Body of pancreas (tissue), 4 donors: ENCODE measurements at regions not wholly inside any gene's neighbourhood (a gene's known extent, or its start where the extent isn't known, plus 50 kb on each side); places are given as distances from the start of the nearest gene placed in this dataset.

ENCODE experiments used
- POLR2A ChIP-seq, 3 donors: fragments of 450-650 bp; IDR thresholded peaks; one replicate each; pipeline ENCODE4 v1.6.1; 2016; ENCODE audit warnings: antibody characterized with exemption in 3 of 3, mild to moderate bottlenecking in 2 of 3
- TF ChIP-seq, protein P1 (sequence below), 7 experiments: fragments of 450-650 bp in 4 of 7; fragments of 200-600 bp in 3 of 7; sonication (generic) in 3 of 7; IDR thresholded peaks; one replicate each; pipeline ENCODE4 v1.5.1; 2016 to 2019; ENCODE audit warnings: antibody characterized with exemption in 7 of 7

DNA sequence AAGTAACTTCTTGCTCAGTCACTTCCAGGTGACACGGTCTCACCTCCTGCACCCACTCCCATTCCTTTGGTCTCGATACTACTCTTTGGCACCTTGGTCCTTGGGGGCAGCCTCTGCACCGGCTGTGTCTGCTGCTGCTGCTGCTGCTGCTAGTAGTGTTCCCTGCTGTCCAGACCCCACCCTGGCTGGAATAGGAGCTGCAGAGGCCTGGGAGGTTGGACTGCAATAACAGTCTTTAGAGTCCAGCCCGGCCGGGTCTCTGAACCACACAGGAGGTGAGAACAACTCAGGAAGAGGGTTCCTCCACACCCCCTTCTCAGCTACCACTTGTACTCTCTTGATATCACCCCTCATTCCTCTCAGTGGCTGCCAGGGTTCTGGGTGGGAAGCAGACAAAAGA is 231.1 kb upstream of the NLRP1 start:
- TF ChIP-seq, protein P1, sequence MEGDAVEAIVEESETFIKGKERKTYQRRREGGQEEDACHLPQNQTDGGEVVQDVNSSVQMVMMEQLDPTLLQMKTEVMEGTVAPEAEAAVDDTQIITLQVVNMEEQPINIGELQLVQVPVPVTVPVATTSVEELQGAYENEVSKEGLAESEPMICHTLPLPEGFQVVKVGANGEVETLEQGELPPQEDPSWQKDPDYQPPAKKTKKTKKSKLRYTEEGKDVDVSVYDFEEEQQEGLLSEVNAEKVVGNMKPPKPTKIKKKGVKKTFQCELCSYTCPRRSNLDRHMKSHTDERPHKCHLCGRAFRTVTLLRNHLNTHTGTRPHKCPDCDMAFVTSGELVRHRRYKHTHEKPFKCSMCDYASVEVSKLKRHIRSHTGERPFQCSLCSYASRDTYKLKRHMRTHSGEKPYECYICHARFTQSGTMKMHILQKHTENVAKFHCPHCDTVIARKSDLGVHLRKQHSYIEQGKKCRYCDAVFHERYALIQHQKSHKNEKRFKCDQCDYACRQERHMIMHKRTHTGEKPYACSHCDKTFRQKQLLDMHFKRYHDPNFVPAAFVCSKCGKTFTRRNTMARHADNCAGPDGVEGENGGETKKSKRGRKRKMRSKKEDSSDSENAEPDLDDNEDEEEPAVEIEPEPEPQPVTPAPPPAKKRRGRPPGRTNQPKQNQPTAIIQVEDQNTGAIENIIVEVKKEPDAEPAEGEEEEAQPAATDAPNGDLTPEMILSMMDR (IDR thresholded peaks at IDR 0.05) = no peak
- no peak for TF ChIP-seq POLR2A (IDR thresholded peaks at IDR 0.05)
